Esophagus squamous epithelium (tissue), 4 donors: ENCODE measurements at regions not wholly inside any gene's neighbourhood (a gene's known extent, or its start where the extent isn't known, plus 50 kb on each side); places are given as distances from the start of the nearest gene placed in this dataset.

Experiments
- POLR2A ChIP-seq, 4 donors: fragments of 450-650 bp; IDR thresholded peaks; one replicate each; pipeline ENCODE4 v1.6.1; 2017; ENCODE audit warnings: antibody characterized with exemption in 4 of 4, mild to moderate bottlenecking in 4 of 4, moderate library complexity in 3 of 4
- TF ChIP-seq, protein P1 (sequence below), 6 experiments: fragments of 450-650 bp in 4 of 6; fragments of 200-600 bp in 2 of 6; sonication (generic) in 2 of 6; IDR thresholded peaks; one replicate each; pipeline ENCODE4 v1.5.1; 2016 to 2019; ENCODE audit warnings: antibody characterized with exemption in 6 of 6, mild to moderate bottlenecking in 4 of 6, moderate library complexity in 4 of 6

DNA sequence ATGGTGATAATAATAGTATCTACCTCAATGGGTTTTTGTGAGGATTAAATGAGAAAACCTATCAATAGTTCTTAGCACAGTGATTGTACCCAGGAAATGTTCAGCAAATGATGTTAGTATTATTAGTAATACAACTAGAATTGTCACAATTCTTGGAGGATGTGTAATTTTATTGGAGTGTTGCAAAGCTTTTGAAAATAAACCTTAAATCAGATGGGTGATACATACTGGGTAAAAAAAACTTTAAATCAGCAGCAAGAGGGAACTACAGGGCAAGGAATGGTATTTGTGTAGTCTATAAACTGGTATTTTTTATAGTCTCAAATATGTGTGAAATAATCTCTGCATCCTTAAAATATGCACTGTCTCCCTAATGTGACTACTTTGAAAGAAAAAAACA lies 371.6 kb downstream of the PIK3R1 start:
- TF ChIP-seq, protein P1, sequence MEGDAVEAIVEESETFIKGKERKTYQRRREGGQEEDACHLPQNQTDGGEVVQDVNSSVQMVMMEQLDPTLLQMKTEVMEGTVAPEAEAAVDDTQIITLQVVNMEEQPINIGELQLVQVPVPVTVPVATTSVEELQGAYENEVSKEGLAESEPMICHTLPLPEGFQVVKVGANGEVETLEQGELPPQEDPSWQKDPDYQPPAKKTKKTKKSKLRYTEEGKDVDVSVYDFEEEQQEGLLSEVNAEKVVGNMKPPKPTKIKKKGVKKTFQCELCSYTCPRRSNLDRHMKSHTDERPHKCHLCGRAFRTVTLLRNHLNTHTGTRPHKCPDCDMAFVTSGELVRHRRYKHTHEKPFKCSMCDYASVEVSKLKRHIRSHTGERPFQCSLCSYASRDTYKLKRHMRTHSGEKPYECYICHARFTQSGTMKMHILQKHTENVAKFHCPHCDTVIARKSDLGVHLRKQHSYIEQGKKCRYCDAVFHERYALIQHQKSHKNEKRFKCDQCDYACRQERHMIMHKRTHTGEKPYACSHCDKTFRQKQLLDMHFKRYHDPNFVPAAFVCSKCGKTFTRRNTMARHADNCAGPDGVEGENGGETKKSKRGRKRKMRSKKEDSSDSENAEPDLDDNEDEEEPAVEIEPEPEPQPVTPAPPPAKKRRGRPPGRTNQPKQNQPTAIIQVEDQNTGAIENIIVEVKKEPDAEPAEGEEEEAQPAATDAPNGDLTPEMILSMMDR (IDR thresholded peaks at IDR 0.05) = no peak
- TF ChIP-seq POLR2A (IDR thresholded peaks at IDR 0.05) = no peak
